ENCODE measurements at regions not wholly inside any gene's neighbourhood (a gene's known extent, or its start where the extent isn't known, plus 50 kb on each side); places are given as distances from the start of the nearest gene placed in this dataset.
A peak's percentile ranks its signal among the peaks of the same experiment; 100 is the strongest.

- Histone ChIP-seq H3K9ac (ENCODE audit: insufficient read depth in 1 of 2, low read depth in 2 of 2, low read length in 2 of 2) (no peak overlapping the region), H2AFZ (ENCODE audit: low read depth, low read length) (no peak overlapping the region), H3K27ac (ENCODE audit: extremely low read depth, low read depth, low read length) (no peak overlapping the region), H4K20me1 (replicated peaks; ENCODE audit: control insufficient read depth, insufficient read depth, low read length) (no peaks in the 10 kb centered on the region), H3K9me1 (ENCODE audit: control insufficient read depth, insufficient read depth, low read length) (no peaks in the 10 kb centered on the region), H3K9me3 (replicated peaks; ENCODE audit: control insufficient read depth, insufficient read depth, low read depth, low read length) (no peaks in the 10 kb centered on the region), H3K4me1 (replicated peaks in 1 of 2; ENCODE audit: control insufficient read depth in 2 of 2, insufficient read depth in 2 of 2, low read length in 2 of 2) (no peaks in the 10 kb centered on the region), H3K4me3 (no peak overlapping the region), H3K4me2 (ENCODE audit: insufficient read depth, low read length) (no peak overlapping the region), H3K27me3 (ENCODE audit: control insufficient read depth in 2 of 2, insufficient read depth in 2 of 2, low read length in 2 of 2) (no peaks in the 10 kb centered on the region), H3K79me2 (ENCODE audit: control insufficient read depth, insufficient read depth, low read length) (no peaks in the 10 kb centered on the region), H3K36me3 (ENCODE audit: control insufficient read depth, insufficient read depth, low read length) (no peaks in the 10 kb centered on the region)
- FAIRE-seq (no peak), DNase-seq (ENCODE audit: extremely low read depth in 1 of 4, low spot score in 3 of 4) (no peak), ATAC-seq (no peak)
- WGBS (ENCODE audit: insufficient coverage, low coverage, missing lambda C conversion rate): 0% methylated on average over 9 of the region's 9 CpGs
- no TSS peak for BruUV-seq (replicated peaks)
- POLR2A ChIA-PET: no interaction called here
- TF ChIP-seq SAP30 (IDR thresholded peaks at IDR 0.05; ENCODE audit: borderline replicate concordance, insufficient read depth, low read depth, low read length, poor library complexity, severe bottlenecking) (no peak), HSF4 (CRISPR knock-in tag; IDR thresholded peaks at IDR 0.05; ENCODE audit: borderline replicate concordance) (no peak), ZBTB11 (CRISPR knock-in tag; IDR thresholded peaks at IDR 0.05) (no peak), NRF1 (conservative IDR thresholded peaks at IDR 0.05 in 1 of 2, IDR thresholded peaks at IDR 0.05 in 1 of 2) (no peak), RFX1 (IDR thresholded peaks at IDR 0.05) (peak; percentile 35; the same call in 1 of the 2 replicates)
- CTCF ChIA-PET (ENCODE audit: low intra/inter-chr PET ratio): no interaction called here
- in situ Hi-C loops (cut with MboI): no loop called here
- intact Hi-C loops (cut with micrococcal nuclease): no loop called here
These were observed 129.7 kb upstream of the UFL1 start for GRCh38 chr6:96391776-96392360.
